ENCODE measurements at regions not wholly inside any gene's neighbourhood (a gene's known extent, or its start where the extent isn't known, plus 50 kb on each side); places are given as distances from the start of the nearest gene placed in this dataset.

DNA sequence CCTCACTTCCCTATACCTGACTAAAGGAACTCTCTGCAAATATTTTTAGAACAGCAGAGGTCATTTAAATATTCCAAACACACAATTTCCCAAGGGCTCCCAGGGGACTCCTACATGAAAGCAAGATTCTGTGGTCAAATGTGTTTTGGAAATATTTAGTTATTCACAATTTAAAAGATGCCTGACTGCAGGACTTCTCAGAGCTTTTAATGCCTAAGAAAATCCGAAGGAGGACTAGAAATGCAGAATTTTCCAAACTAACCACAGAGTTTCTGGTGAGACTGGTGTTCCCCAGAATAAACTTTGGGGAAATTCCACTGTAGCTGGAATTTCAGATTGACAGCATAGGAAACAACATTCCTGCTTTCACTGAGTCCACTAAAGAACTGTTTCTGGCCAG, 84.8 kb upstream of the MAP1LC3B2 start:
- H3K4me3 ChIP-seq, result no peak overlapping the region
- no peaks in the 10 kb centered on the region for H3K9me3 ChIP-seq (ENCODE audit: low read depth, low read length)
- no peak for DNase-seq (ENCODE audit: low read depth, low spot score)
- no peaks in the 10 kb centered on the region for H3K36me3 ChIP-seq (ENCODE audit: insufficient read depth, low read length)
- H3K27ac ChIP-seq, result no peak overlapping the region
- TF ChIP-seq EZH2 (IDR thresholded peaks at IDR 0.05), result no peak
- TF ChIP-seq POLR2AphosphoS5 (IDR thresholded peaks at IDR 0.05; ENCODE audit: borderline replicate concordance, low read depth, low read length), result no peak
- TF ChIP-seq FOXP2 (optimal IDR thresholded peaks at IDR 0.05; ENCODE audit: control extremely low read depth, extremely low read length, insufficient read depth), result no peak
- H3K9ac ChIP-seq (ENCODE audit: insufficient read length), result no peak overlapping the region

DNA sequence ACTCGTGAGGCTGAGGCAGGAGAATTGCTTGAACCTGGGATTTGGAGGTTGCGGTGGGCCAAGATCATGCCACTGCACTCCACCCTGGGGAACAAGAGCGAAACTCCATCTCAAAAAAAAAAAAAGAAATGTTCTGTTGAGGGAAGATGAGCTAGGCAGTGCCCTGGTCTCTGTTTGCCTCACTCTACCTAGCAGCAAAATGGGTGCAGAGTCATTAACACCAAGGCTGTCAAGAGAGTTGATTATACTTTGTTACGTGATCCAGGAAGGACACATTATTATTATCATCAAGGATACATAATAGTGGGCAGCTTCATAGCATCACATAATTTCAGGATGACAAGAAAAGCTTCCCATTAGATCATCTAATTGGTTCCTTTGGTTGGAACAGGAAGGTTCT, 84.3 kb upstream of the MAP1LC3B2 start:
- no peak overlapping the region for H3K4me3 ChIP-seq
- H3K9ac ChIP-seq (ENCODE audit: insufficient read length), result no peak overlapping the region
- H3K27ac ChIP-seq, result no peak overlapping the region
- DNase-seq (ENCODE audit: low read depth, low spot score), result no peak
- no peaks in the 10 kb centered on the region for H3K36me3 ChIP-seq (ENCODE audit: insufficient read depth, low read length)
- TF ChIP-seq EZH2 (IDR thresholded peaks at IDR 0.05) (no peak), POLR2AphosphoS5 (IDR thresholded peaks at IDR 0.05; ENCODE audit: borderline replicate concordance, low read depth, low read length) (no peak), FOXP2 (optimal IDR thresholded peaks at IDR 0.05; ENCODE audit: control extremely low read depth, extremely low read length, insufficient read depth) (no peak)
- no peaks in the 10 kb centered on the region for H3K9me3 ChIP-seq (ENCODE audit: low read depth, low read length)

DNA sequence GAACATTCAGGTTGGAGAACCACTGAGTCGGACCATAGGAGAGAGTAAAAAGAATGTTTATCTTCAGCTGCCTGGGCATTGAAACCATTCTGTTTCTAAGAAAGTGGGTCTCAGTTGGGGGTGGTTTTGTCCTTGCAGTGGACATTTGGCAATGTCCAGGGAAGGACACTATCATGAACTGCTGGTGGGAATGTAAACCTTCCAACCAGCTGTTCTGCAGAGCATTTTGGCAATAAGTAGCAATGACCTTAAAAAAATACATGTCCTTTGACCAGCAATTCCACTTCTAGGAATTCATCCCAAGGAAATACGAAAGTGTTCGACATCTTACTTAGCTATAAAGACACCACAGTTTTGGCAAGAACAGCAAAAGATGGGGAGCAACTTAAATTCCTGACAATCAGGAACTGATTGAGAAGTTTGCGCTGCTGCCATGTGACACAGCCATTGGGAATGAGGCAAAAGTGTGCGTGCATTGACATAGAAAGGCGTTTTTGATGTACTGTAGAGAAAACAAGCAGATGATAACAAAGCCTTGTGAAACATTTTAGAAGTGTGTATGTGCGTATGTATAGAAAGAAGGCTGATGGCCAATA, 82.9 kb upstream of the MAP1LC3B2 start:
- Histone ChIP-seq H3K27ac (no peak overlapping the region), H3K36me3 (ENCODE audit: insufficient read depth, low read length) (no peaks in the 10 kb centered on the region), H3K4me3 (no peak overlapping the region), H3K9me3 (ENCODE audit: low read depth, low read length) (no peaks in the 10 kb centered on the region), H3K9ac (ENCODE audit: insufficient read length) (no peak overlapping the region)
- no peak for TF ChIP-seq POLR2AphosphoS5 (IDR thresholded peaks at IDR 0.05; ENCODE audit: borderline replicate concordance, low read depth, low read length)
- no peak for TF ChIP-seq EZH2 (IDR thresholded peaks at IDR 0.05)
- no peak for TF ChIP-seq FOXP2 (optimal IDR thresholded peaks at IDR 0.05; ENCODE audit: control extremely low read depth, extremely low read length, insufficient read depth)
- no peak for DNase-seq (ENCODE audit: low read depth, low spot score)

DNA sequence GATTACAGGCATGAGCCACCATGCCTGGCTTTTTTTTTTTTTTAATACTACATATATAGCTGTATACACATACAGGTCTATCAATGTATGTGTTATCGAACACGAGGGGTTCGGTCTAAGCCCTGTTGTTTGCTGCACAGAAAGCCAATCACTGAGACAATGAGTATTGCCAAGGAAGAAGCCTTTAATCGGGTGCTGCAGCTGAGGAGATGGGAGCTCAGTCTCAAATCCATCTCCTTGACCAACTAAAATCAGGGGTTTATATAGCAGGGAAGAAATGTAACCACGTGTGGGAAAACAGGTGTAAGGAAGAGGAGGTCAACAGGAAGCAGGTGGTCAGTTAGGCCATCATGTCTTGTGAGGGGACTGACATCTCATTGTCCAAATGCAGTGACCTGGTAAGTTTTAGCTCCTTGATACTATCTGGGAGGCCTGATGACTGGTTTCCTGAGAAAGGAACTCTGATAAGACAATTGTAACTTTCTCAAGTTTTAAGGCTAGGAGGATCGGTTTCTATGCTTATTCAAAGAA, 80.9 kb upstream of the MAP1LC3B2 start:
- H3K4me3 ChIP-seq, result no peak overlapping the region
- no peak overlapping the region for H3K27ac ChIP-seq
- no peak overlapping the region for H3K9ac ChIP-seq (ENCODE audit: insufficient read length)
- no peak for DNase-seq (ENCODE audit: low read depth, low spot score)
- no peaks in the 10 kb centered on the region for H3K36me3 ChIP-seq (ENCODE audit: insufficient read depth, low read length)
- H3K9me3 ChIP-seq (ENCODE audit: low read depth, low read length), result no peaks in the 10 kb centered on the region
- TF ChIP-seq FOXP2 (optimal IDR thresholded peaks at IDR 0.05; ENCODE audit: control extremely low read depth, extremely low read length, insufficient read depth), result no peak
- no peak for TF ChIP-seq POLR2AphosphoS5 (IDR thresholded peaks at IDR 0.05; ENCODE audit: borderline replicate concordance, low read depth, low read length)
- TF ChIP-seq EZH2 (IDR thresholded peaks at IDR 0.05), result no peak

DNA sequence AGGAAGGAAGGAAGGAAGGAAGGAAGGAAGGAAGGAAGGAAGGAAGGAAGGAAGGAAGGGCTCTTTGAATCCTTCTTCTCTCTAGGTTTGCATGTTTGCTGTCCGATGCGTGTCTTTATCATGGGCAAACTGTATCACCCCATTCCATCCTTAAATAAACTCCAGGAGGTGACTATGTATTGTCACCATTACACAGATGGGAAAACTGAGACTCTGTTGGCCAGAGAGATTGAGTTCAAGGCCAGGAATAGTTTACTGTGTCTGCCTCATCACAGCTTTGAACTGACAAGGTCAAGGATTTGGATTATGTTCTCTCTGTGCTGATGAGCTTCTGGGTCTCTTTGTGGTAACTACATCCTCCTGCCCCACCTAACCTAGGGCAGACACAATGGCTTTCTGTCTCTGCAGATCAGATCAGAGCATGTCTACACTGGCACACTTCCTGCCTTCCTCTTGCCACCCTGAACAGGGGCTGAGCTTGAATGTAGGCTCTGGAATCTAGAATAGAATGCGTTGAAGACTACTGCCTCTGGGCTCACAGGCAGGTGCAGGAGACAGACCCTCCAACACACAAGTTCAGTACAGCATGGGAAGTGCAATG, 78.9 kb upstream of the MAP1LC3B2 start:
- Histone ChIP-seq H3K27ac (no peak overlapping the region), H3K9me3 (ENCODE audit: low read depth, low read length) (no peaks in the 10 kb centered on the region), H3K9ac (ENCODE audit: insufficient read length) (no peak overlapping the region), H3K4me3 (no peak overlapping the region), H3K36me3 (ENCODE audit: insufficient read depth, low read length) (no peaks in the 10 kb centered on the region)
- no peak for TF ChIP-seq FOXP2 (optimal IDR thresholded peaks at IDR 0.05; ENCODE audit: control extremely low read depth, extremely low read length, insufficient read depth)
- TF ChIP-seq POLR2AphosphoS5 (IDR thresholded peaks at IDR 0.05; ENCODE audit: borderline replicate concordance, low read depth, low read length), result no peak
- TF ChIP-seq EZH2 (IDR thresholded peaks at IDR 0.05), result no peak
- DNase-seq (ENCODE audit: low read depth, low spot score), result no peak

DNA sequence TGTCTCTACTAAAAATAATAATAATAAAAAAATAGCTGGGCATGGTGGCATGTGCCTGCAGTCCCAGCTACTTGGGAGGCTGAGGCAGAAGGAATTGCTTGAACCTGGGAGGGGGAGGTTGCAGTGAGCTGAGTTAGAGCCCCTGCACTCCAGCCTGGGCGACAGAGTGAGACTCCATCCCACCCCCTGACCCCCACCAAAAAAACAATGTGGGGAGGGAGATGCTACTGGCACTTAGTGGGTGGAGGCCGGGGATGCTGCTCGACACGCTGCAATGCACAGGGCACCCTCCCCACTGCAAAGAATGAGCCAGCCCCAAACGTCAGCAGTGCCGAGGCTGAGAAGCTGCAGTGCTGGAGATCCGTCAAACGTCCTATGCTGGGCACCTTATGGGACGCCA, 77.5 kb upstream of the MAP1LC3B2 start:
- no peak overlapping the region for H3K9ac ChIP-seq (ENCODE audit: insufficient read length)
- H3K9me3 ChIP-seq (ENCODE audit: low read depth, low read length), result no peaks in the 10 kb centered on the region
- no peaks in the 10 kb centered on the region for H3K36me3 ChIP-seq (ENCODE audit: insufficient read depth, low read length)
- DNase-seq (ENCODE audit: low read depth, low spot score), result no peak
- TF ChIP-seq POLR2AphosphoS5 (IDR thresholded peaks at IDR 0.05; ENCODE audit: borderline replicate concordance, low read depth, low read length), result no peak
- no peak for TF ChIP-seq FOXP2 (optimal IDR thresholded peaks at IDR 0.05; ENCODE audit: control extremely low read depth, extremely low read length, insufficient read depth)
- TF ChIP-seq EZH2 (IDR thresholded peaks at IDR 0.05), result no peak
- no peak overlapping the region for H3K4me3 ChIP-seq
- no peak overlapping the region for H3K27ac ChIP-seq

DNA sequence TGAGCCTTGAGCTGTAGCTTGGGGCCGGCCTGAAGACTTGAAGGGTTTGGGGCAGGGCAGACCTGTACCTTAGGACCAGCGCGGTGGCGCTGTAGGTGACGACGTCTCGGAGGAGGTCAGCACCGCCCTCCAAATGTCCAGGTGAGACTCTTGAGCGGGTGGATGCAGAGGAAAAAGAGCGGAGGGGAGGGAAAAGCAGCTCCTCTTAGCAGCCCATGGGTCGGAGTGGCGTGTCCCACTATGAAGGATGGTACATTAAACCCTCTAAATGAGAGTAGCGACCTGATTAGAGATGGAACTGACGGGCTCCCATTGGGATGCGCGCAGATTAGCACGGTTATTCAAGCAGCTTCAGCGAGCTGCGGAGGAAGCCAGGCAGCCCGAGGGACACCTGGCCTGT, 77.0 kb upstream of the MAP1LC3B2 start:
- Histone ChIP-seq H3K9ac (ENCODE audit: insufficient read length) (no peak overlapping the region), H3K4me3 (no peak overlapping the region), H3K36me3 (ENCODE audit: insufficient read depth, low read length) (no peaks in the 10 kb centered on the region), H3K27ac (no peak overlapping the region), H3K9me3 (ENCODE audit: low read depth, low read length) (no peaks in the 10 kb centered on the region)
- no peak for TF ChIP-seq FOXP2 (optimal IDR thresholded peaks at IDR 0.05; ENCODE audit: control extremely low read depth, extremely low read length, insufficient read depth)
- no peak for DNase-seq (ENCODE audit: low read depth, low spot score)

DNA sequence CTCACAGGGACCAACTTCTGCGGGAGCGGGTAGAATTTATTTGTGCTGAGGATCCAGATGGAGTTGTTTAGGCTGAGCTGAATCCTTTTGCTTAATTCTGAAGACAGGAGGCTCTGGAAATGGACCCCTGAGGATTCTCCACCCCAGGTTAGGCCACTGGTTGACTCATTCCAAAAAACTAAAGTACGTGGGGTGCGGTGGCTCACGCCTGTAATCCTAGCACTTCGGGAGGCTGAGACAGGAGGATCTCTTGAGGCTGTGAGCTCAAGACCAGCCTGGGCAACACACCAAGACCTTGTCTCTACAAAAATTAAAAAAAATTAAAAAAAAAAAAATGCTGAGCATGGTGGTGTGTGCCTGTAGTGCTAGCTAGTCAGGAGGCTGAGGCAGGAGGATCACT, 76.3 kb upstream of the MAP1LC3B2 start:
- Histone ChIP-seq H3K9ac (ENCODE audit: insufficient read length) (no peak overlapping the region), H3K27ac (no peak overlapping the region), H3K9me3 (ENCODE audit: low read depth, low read length) (no peaks in the 10 kb centered on the region), H3K36me3 (ENCODE audit: insufficient read depth, low read length) (no peaks in the 10 kb centered on the region), H3K4me3 (no peak overlapping the region)
- no peak for TF ChIP-seq FOXP2 (optimal IDR thresholded peaks at IDR 0.05; ENCODE audit: control extremely low read depth, extremely low read length, insufficient read depth)
- no peak for TF ChIP-seq EZH2 (IDR thresholded peaks at IDR 0.05)
- no peak for TF ChIP-seq POLR2AphosphoS5 (IDR thresholded peaks at IDR 0.05; ENCODE audit: borderline replicate concordance, low read depth, low read length)
- no peak for DNase-seq (ENCODE audit: low read depth, low spot score)

All from SK-N-MC (cell line).